CD4-positive, alpha-beta T cell (primary cell): ENCODE measurements at regions not wholly inside any gene's neighbourhood (a gene's known extent, or its start where the extent isn't known, plus 50 kb on each side); places are given as distances from the start of the nearest gene placed in this dataset.

Experiments
- ATAC-seq: fragments of 200-7000 bp; cut with Tn5 transposase; one replicate; pipeline ENCODE4 v1.10.0; 2022; ENCODE audit warnings: mild to moderate bottlenecking; ENCODE audit not compliant: poor library complexity
- CTCF ChIA-PET: fragments of 350-600 bp; sonication (Branson Sonifier 250); formaldehyde crosslinking; loops from one replicate; lab custom pipeline; 2021; ENCODE audit warnings: antibody characterized with exemption, inconsistent platforms; lab: Charles Lee
- POLR2A ChIA-PET: fragments of 350-600 bp; sonication (Branson Sonifier 250); formaldehyde crosslinking; loops from one replicate; lab custom pipeline; 2021; ENCODE audit warnings: antibody characterized with exemption, inconsistent platforms; lab: Charles Lee
- DNase-seq, 14 experiments: peaks; one replicate each; pipeline ENCODE4 v3.0.0-alpha.2; 2013 to 2020; ENCODE audit warnings: mixed read lengths in 2 of 14
- H3K27ac ChIP-seq, 2 donors: one replicate each; pipeline versions ENCODE4 v1.5.1 to v1.7.0; 2013; ENCODE audit warnings: low read length in 2 of 2, low read depth in 1 of 2, mild to moderate bottlenecking in 1 of 2
- H3K27me3 ChIP-seq, 2 experiments: 1 replicate in 1 of 2; 2 replicates in 1 of 2; pipeline versions ENCODE4 v1.6.1 to v1.7.0; 2013; ENCODE audit warnings: low read length in 2 of 2, control low read depth in 1 of 2, mild to moderate bottlenecking in 1 of 2, moderate library complexity in 1 of 2; ENCODE audit not compliant: insufficient read depth in 2 of 2, control insufficient read depth in 1 of 2
- H3K36me3 ChIP-seq: one replicate; pipeline ENCODE4 v1.6.1; 2013; ENCODE audit warnings: low read length, control low read depth; ENCODE audit not compliant: insufficient read depth
- H3K4me1 ChIP-seq: one replicate; pipeline ENCODE4 v1.6.1; 2013; ENCODE audit warnings: low read length, control low read depth; ENCODE audit not compliant: insufficient read depth
- H3K4me3 ChIP-seq: one replicate; pipeline ENCODE4 v1.5.1; 2013; ENCODE audit warnings: mild to moderate bottlenecking, low read length, moderate library complexity
- H3K9me3 ChIP-seq, 2 experiments: 1 replicate in 1 of 2; 2 replicates in 1 of 2; pipeline versions ENCODE4 v1.6.1 to v1.7.0; 2013; ENCODE audit warnings: low read length in 2 of 2, mild to moderate bottlenecking in 2 of 2, control low read depth in 1 of 2, moderate library complexity in 1 of 2; ENCODE audit not compliant: control insufficient read depth in 1 of 2, insufficient read depth in 1 of 2
- H3K27ac Mint-ChIP-seq: one replicate; pipeline ENCODE4 v1.8.0; 2020; ENCODE audit warnings: mixed read lengths
- H3K27me3 Mint-ChIP-seq: one replicate; pipeline ENCODE4 v1.8.0; 2021; ENCODE audit warnings: mixed read lengths
- H3K36me3 Mint-ChIP-seq: one replicate; pipeline ENCODE4 v1.8.0; 2021; ENCODE audit warnings: low read depth, mixed read lengths
- H3K4me1 Mint-ChIP-seq: one replicate; pipeline ENCODE4 v1.8.0; 2021; ENCODE audit warnings: low read depth, mixed read lengths
- H3K4me3 Mint-ChIP-seq: one replicate; pipeline ENCODE4 v1.8.0; 2020; ENCODE audit warnings: mild to moderate bottlenecking, mixed read lengths
- H3K9me3 Mint-ChIP-seq: one replicate; pipeline ENCODE4 v1.8.0; 2020; ENCODE audit warnings: mixed read lengths
- CTCF ChIP-seq: fragments of 200-600 bp; IDR thresholded peaks from one replicate; pipeline ENCODE4 v1.8.0; 2022; ENCODE audit warnings: antibody characterized with exemption, mild to moderate bottlenecking
- intact Hi-C, 2 experiments: fragments of 100-400 bp; cut with DNase I in 1 of 2; cut with micrococcal nuclease in 1 of 2; formaldehyde crosslinking; loops; one replicate each; pipeline versions ENCODE4 v1.15.1 to v1.9.0; 2023 to 2025; cut with DNase I, micrococcal nuclease

DNA sequence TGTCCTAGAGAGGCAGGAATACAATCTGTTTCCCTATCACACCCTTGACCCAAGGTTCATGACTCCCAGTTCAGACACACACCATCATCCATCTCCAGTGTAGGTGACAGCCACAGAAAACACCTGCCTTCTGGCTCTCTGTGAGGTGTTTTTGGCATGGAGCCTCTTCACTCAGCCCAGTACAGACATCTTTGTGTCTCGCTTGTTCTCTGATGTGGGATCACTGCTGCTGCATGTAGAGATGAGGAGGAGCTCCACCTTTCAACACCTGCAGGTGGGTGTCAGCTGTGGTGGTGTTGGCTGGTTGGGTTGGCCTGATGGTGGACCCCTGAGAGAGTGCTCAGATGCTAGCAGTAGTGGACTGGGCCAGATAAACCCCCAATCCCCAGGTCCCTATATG lies 916.7 kb upstream of the B3GALT2 start:
- H3K4me1 ChIP-seq: peaks cover 5% of the 10 kb centered on the region
- H3K27ac ChIP-seq: no peak overlapping the region
- no peaks in the 10 kb centered on the region for H3K36me3 ChIP-seq
- DNase-seq: no peak
- no peak for ATAC-seq
- ChIA-PET POLR2A (no interaction called here), CTCF (no interaction called here)
- no peaks in the 10 kb centered on the region for H3K27me3 ChIP-seq
- H3K9me3 ChIP-seq: peaks cover 0 to 6% of the 10 kb centered on the region in 2 experiments
- Mint-ChIP-seq H3K27me3 (no peaks in the 10 kb centered on the region), H3K4me1 (peaks cover 9% of the 10 kb centered on the region), H3K9me3 (no peaks in the 10 kb centered on the region), H3K36me3 (no peaks in the 10 kb centered on the region), H3K4me3 (no peak overlapping the region), H3K27ac (no peak overlapping the region)
- no peak for TF ChIP-seq CTCF
- intact Hi-C loops: no loop called here
- no peak overlapping the region for H3K4me3 ChIP-seq

GRCh38 chr1:194102607-194103006 lies 916.2 kb upstream of the B3GALT2 start:
- ATAC-seq: no peak

GRCh38 chr1:194084755-194085154 lies 898.3 kb upstream of the B3GALT2 start:
- DNase-seq (no peak), ATAC-seq (no peak)
- H3K4me1 ChIP-seq: no peaks in the 10 kb centered on the region
- H3K27me3 ChIP-seq: no peaks in the 10 kb centered on the region
- POLR2A ChIA-PET: no interaction called here
- no peaks in the 10 kb centered on the region for H3K9me3 ChIP-seq
- H3K27me3 Mint-ChIP-seq: no peaks in the 10 kb centered on the region
- H3K4me3 ChIP-seq: no peak overlapping the region
- no peak overlapping the region for H3K27ac ChIP-seq
- CTCF ChIA-PET: no interaction called here
- H3K36me3 ChIP-seq: no peaks in the 10 kb centered on the region
- TF ChIP-seq CTCF: no peak
- H3K27ac Mint-ChIP-seq: no peak overlapping the region
- intact Hi-C loops: no loop called here
- peaks cover 3% of the 10 kb centered on the region for H3K9me3 Mint-ChIP-seq
- H3K4me3 Mint-ChIP-seq: no peak overlapping the region
- H3K36me3 Mint-ChIP-seq: no peaks in the 10 kb centered on the region
- peaks cover 5% of the 10 kb centered on the region for H3K4me1 Mint-ChIP-seq

More at GRCh38 chr1:194102607-194103006, 916.2 kb upstream of the B3GALT2 start:
- H3K27me3 Mint-ChIP-seq: no peaks in the 10 kb centered on the region
- no peak overlapping the region for H3K27ac ChIP-seq
- peaks cover 9% of the 10 kb centered on the region for H3K4me1 Mint-ChIP-seq
- no peak overlapping the region for H3K27ac Mint-ChIP-seq
- peaks cover 0 to 6% of the 10 kb centered on the region in 2 experiments for H3K9me3 ChIP-seq
- H3K4me3 ChIP-seq: no peak overlapping the region
- no peak for TF ChIP-seq CTCF
- DNase-seq: no peak
- CTCF ChIA-PET: no interaction called here
- H3K4me1 ChIP-seq: peaks cover 5% of the 10 kb centered on the region
- no peak overlapping the region for H3K4me3 Mint-ChIP-seq
- intact Hi-C loops: no loop called here
- POLR2A ChIA-PET: interaction anchor here (0.6 kb wide), 1 partner anchor 1052 kb away, joined by 3 read pairs; no protein-coding TSS in a partner anchor
- no peaks in the 10 kb centered on the region for H3K36me3 ChIP-seq
- no peaks in the 10 kb centered on the region for H3K27me3 ChIP-seq
- H3K36me3 Mint-ChIP-seq: no peaks in the 10 kb centered on the region
- no peaks in the 10 kb centered on the region for H3K9me3 Mint-ChIP-seq
